ENCODE measurements at regions not wholly inside any gene's neighbourhood (a gene's known extent, or its start where the extent isn't known, plus 50 kb on each side); places are given as distances from the start of the nearest gene placed in this dataset.

GRCh38 chr4:126341927-126342326 is 1027.2 kb downstream of the FAT4 start:
- H3K4me1 ChIP-seq (ENCODE audit: insufficient read depth, low read length): no peaks in the 10 kb centered on the region
- 14% methylated on average over 1 of the region's 1 CpG for WGBS (ENCODE audit: low lambda C conversion rate)
- H3K27me3 ChIP-seq (ENCODE audit: control insufficient read depth in 1 of 2, insufficient read depth in 2 of 2, low read length in 2 of 2): no peaks in the 10 kb centered on the region; a peak in 1 of 5 replicates
- H3K4me3 ChIP-seq (replicated peaks in 1 of 3; ENCODE audit: insufficient read depth in 1 of 3, low read depth in 2 of 3, low read length in 3 of 3): no peak overlapping the region
- in situ Hi-C loops (cut with HindIII; ENCODE audit: extremely low pct_ligation_motif_present, low pct_unique_long_range_greater_than_20kb) (no loop called here), intact Hi-C loops (cut with micrococcal nuclease; ENCODE audit: unreplicated experiment) (no loop called here)
- ChIA-PET POLR2A (no interaction called here), CTCF (ENCODE audit: low intra/inter-chr PET ratio, low total read pairs) (no interaction called here)
- no peaks in the 10 kb centered on the region for H3K9me3 ChIP-seq (ENCODE audit: low read length)
- H2AFZ ChIP-seq (ENCODE audit: low read length): no peak overlapping the region
- H3K9ac ChIP-seq (ENCODE audit: insufficient read depth, low read depth, low read length): no peak overlapping the region
- no peaks in the 10 kb centered on the region for H4K20me1 ChIP-seq (ENCODE audit: insufficient read depth, low read length)
- no peak for DNase-seq (ENCODE audit: low spot score)
- TF ChIP-seq ZFX (CRISPR knock-in tag; IDR thresholded peaks at IDR 0.05; ENCODE audit: low read depth) (no peak), THRA (CRISPR knock-in tag; IDR thresholded peaks at IDR 0.05; ENCODE audit: borderline replicate concordance) (no peak), ZNF432 (CRISPR knock-in tag; IDR thresholded peaks at IDR 0.05; ENCODE audit: borderline replicate concordance) (no peak)
- BruUV-seq (replicated peaks): no TSS peak
- no peaks in the 10 kb centered on the region for H3K36me3 ChIP-seq (replicated peaks in 1 of 2; ENCODE audit: control insufficient read depth in 1 of 2, insufficient read depth in 2 of 2, low read length in 2 of 2)
- no peak for FAIRE-seq
- no peak overlapping the region for H3K4me2 ChIP-seq (ENCODE audit: low read depth, low read length)
- H3K27ac ChIP-seq (ENCODE audit: extremely low read length, insufficient read depth, low read length): no peak overlapping the region
- H3K79me2 ChIP-seq (ENCODE audit: insufficient read depth, low read length): no peaks in the 10 kb centered on the region
- ATAC-seq: no peak

GRCh38 chr4:126344472-126344871 is 1029.7 kb downstream of the FAT4 start:
- no peak for DNase-seq (ENCODE audit: low spot score)
- Histone ChIP-seq H3K27me3 (ENCODE audit: control insufficient read depth in 1 of 2, insufficient read depth in 2 of 2, low read length in 2 of 2) (no peaks in the 10 kb centered on the region; a peak in 1 of 5 replicates), H3K9ac (ENCODE audit: insufficient read depth, low read depth, low read length) (no peak overlapping the region), H3K4me1 (ENCODE audit: insufficient read depth, low read length) (no peaks in the 10 kb centered on the region), H3K4me3 (replicated peaks in 1 of 3; ENCODE audit: insufficient read depth in 1 of 3, low read depth in 2 of 3, low read length in 3 of 3) (no peak overlapping the region), H4K20me1 (ENCODE audit: insufficient read depth, low read length) (no peaks in the 10 kb centered on the region), H3K79me2 (ENCODE audit: insufficient read depth, low read length) (no peaks in the 10 kb centered on the region), H3K9me3 (ENCODE audit: low read length) (no peaks in the 10 kb centered on the region), H3K4me2 (ENCODE audit: low read depth, low read length) (no peak overlapping the region), H2AFZ (ENCODE audit: low read length) (no peak overlapping the region), H3K27ac (ENCODE audit: extremely low read length, insufficient read depth, low read length) (no peak overlapping the region), H3K36me3 (replicated peaks in 1 of 2; ENCODE audit: control insufficient read depth in 1 of 2, insufficient read depth in 2 of 2, low read length in 2 of 2) (no peaks in the 10 kb centered on the region)
- intact Hi-C loops (cut with micrococcal nuclease; ENCODE audit: unreplicated experiment) (no loop called here), in situ Hi-C loops (cut with HindIII; ENCODE audit: extremely low pct_ligation_motif_present, low pct_unique_long_range_greater_than_20kb) (no loop called here)
- 21% methylated on average over 6 of the region's 6 CpGs for WGBS (ENCODE audit: low lambda C conversion rate)
- BruUV-seq (replicated peaks): no TSS peak
- CTCF ChIA-PET (ENCODE audit: low intra/inter-chr PET ratio, low total read pairs): no interaction called here
- POLR2A ChIA-PET: no interaction called here
- no peak for FAIRE-seq
- ATAC-seq: no peak
- TF ChIP-seq CREB1 (IDR thresholded peaks at IDR 0.05): peak; percentile 26; the same call in 1 of the 2 replicates
- no peak for TF ChIP-seq CREB1 (CRISPR knock-in tag; IDR thresholded peaks at IDR 0.05)
- no peak for TF ChIP-seq BRCA1 (CRISPR knock-in tag; IDR thresholded peaks at IDR 0.05)
- no peak for TF ChIP-seq ZC3H4 (CRISPR knock-in tag; IDR thresholded peaks at IDR 0.05; ENCODE audit: borderline replicate concordance)
- TF ChIP-seq HNRNPK (IDR thresholded peaks at IDR 0.05; ENCODE audit: low read depth, low read length, poor library complexity, severe bottlenecking): peak; percentile 94
- TF ChIP-seq PCBP1 (IDR thresholded peaks at IDR 0.05; ENCODE audit: borderline replicate concordance, low read depth, low read length): 0 out of 2 replicates have a peak, but pooled peaks have one; percentile 55
